ENCODE measurements at regions not wholly inside any gene's neighbourhood (a gene's known extent, or its start where the extent isn't known, plus 50 kb on each side); places are given as distances from the start of the nearest gene placed in this dataset.
A peak's percentile ranks its signal among the peaks of the same experiment; 100 is the strongest.

- DNase-seq (ENCODE audit: low read depth): no peak
Measured at GRCh38 chr6:156648616-156649015, 128.6 kb upstream of the ARID1B start.

- no peak for DNase-seq (ENCODE audit: low read depth)
Measured at GRCh38 chr6:156647991-156648390, 129.2 kb upstream of the ARID1B start.

GRCh38 chr6:156647140-156647784 lies 129.9 kb upstream of the ARID1B start:
- no peak for DNase-seq (ENCODE audit: low read depth)

- DNase-seq (ENCODE audit: low read depth): no peak
Measured at GRCh38 chr6:156646496-156646895, 130.7 kb upstream of the ARID1B start.

- DNase-seq (ENCODE audit: low read depth): no peak
Measured at GRCh38 chr6:156645097-156645496, 132.1 kb upstream of the ARID1B start.

- DNase-seq (ENCODE audit: low read depth): peak; percentile 44
Measured at GRCh38 chr6:156639009-156639721, 138.0 kb upstream of the ARID1B start.

- DNase-seq (ENCODE audit: low read depth): no peak
Measured at GRCh38 chr6:156638581-156638980, 138.6 kb upstream of the ARID1B start.

GRCh38 chr6:156634951-156635371 lies 142.2 kb upstream of the ARID1B start:
- DNase-seq (ENCODE audit: low read depth): no peak

- no peak for DNase-seq (ENCODE audit: low read depth)
Measured at GRCh38 chr6:156634048-156634447, 143.1 kb upstream of the ARID1B start.

- DNase-seq (ENCODE audit: low read depth): no peak
Measured at GRCh38 chr6:156633291-156633690, 143.9 kb upstream of the ARID1B start.

GRCh38 chr6:156630613-156631302 lies 146.4 kb upstream of the ARID1B start:
- no peak for DNase-seq (ENCODE audit: low read depth)

- no peak for DNase-seq (ENCODE audit: low read depth)
Measured at GRCh38 chr6:156628805-156629204, 148.4 kb upstream of the ARID1B start.

- no peak for DNase-seq (ENCODE audit: low read depth)
Measured at GRCh38 chr6:156627524-156627923, 149.7 kb upstream of the ARID1B start.

GRCh38 chr6:156622185-156622584 lies 155.0 kb upstream of the ARID1B start:
- DNase-seq (ENCODE audit: low read depth): no peak

GRCh38 chr6:156620331-156620730 lies 156.8 kb upstream of the ARID1B start:
- DNase-seq (ENCODE audit: low read depth): no peak

GRCh38 chr6:156618600-156619205 lies 158.5 kb upstream of the ARID1B start:
- no peak for DNase-seq (ENCODE audit: low read depth)

- DNase-seq (ENCODE audit: low read depth): no peak
Measured at GRCh38 chr6:156617941-156618340, 159.2 kb upstream of the ARID1B start.

GRCh38 chr6:156617376-156617775 lies 159.8 kb upstream of the ARID1B start:
- peak; percentile 66 for DNase-seq (ENCODE audit: low read depth)

- DNase-seq (ENCODE audit: low read depth): no peak
Measured at GRCh38 chr6:156616495-156616894, 160.7 kb upstream of the ARID1B start.

- DNase-seq (ENCODE audit: low read depth): no peak
Measured at GRCh38 chr6:156613996-156614395, 163.2 kb upstream of the ARID1B start.

- no peak for DNase-seq (ENCODE audit: low read depth)
Measured at GRCh38 chr6:156612361-156612760, 164.8 kb upstream of the ARID1B start.

GRCh38 chr6:156602066-156602385 lies 175.2 kb upstream of the ARID1B start:
- no peak for DNase-seq (ENCODE audit: low read depth)

All from Daoy (cell line).